Activated CD8-positive, alpha-beta T cell treated with anti-CD3 and anti-CD28 coated beads for 36 hours (primary cell): ENCODE measurements at regions not wholly inside any gene's neighbourhood (a gene's known extent, or its start where the extent isn't known, plus 50 kb on each side); places are given as distances from the start of the nearest gene placed in this dataset.

Source experiments
- ATAC-seq: fragments of 200-7000 bp; cut with Tn5 transposase; one replicate; pipeline ENCODE4 v1.10.0; 2021; ENCODE audit warnings: mild to moderate bottlenecking, moderate library complexity
- CTCF ChIA-PET: fragments of 350-600 bp; sonication (Branson Sonifier 250); formaldehyde crosslinking; loops from one replicate; lab custom pipeline; 2021; ENCODE audit warnings: antibody characterized with exemption; lab: Charles Lee
- POLR2A ChIA-PET: fragments of 350-600 bp; sonication (Branson Sonifier 250); formaldehyde crosslinking; loops from one replicate; lab custom pipeline; 2021; ENCODE audit warnings: antibody characterized with exemption; lab: Charles Lee
- DNase-seq: peaks from one replicate; pipeline ENCODE4 v3.0.0-alpha.2; 2020
- H3K27ac Mint-ChIP-seq: one replicate; pipeline ENCODE4 v1.8.0; 2021; ENCODE audit warnings: mild to moderate bottlenecking, mixed read lengths
- H3K27me3 Mint-ChIP-seq: one replicate; pipeline ENCODE4 v1.8.0; 2021; ENCODE audit warnings: mixed read lengths
- H3K36me3 Mint-ChIP-seq: one replicate; pipeline ENCODE4 v1.8.0; 2021; ENCODE audit warnings: low read depth, mixed read lengths
- H3K4me1 Mint-ChIP-seq: one replicate; pipeline ENCODE4 v1.8.0; 2021; ENCODE audit warnings: low read depth, mixed read lengths
- H3K4me3 Mint-ChIP-seq: one replicate; pipeline ENCODE4 v1.8.0; 2021; ENCODE audit warnings: mild to moderate bottlenecking, moderate library complexity, mixed read lengths
- H3K9me3 Mint-ChIP-seq: one replicate; pipeline ENCODE4 v1.8.0; 2021; ENCODE audit warnings: mixed read lengths
- CTCF ChIP-seq: fragments of 200-600 bp; IDR thresholded peaks from one replicate; pipeline ENCODE4 v1.8.0; 2022; ENCODE audit warnings: antibody characterized with exemption, mild to moderate bottlenecking
- intact Hi-C: fragments of 100-400 bp; cut with micrococcal nuclease; formaldehyde crosslinking; loops from one replicate; pipeline ENCODE4 v1.10.0; 2022

GRCh38 chr2:215672406-215672805 lies 236.5 kb upstream of the FN1 start:
- no peak for TF ChIP-seq CTCF
- H3K4me3 Mint-ChIP-seq: no peak overlapping the region
- H3K27ac Mint-ChIP-seq: no peak overlapping the region
- DNase-seq (no peak), ATAC-seq (no peak)
- intact Hi-C loops: no loop called here
- peaks cover 3% of the 10 kb centered on the region for H3K27me3 Mint-ChIP-seq
- ChIA-PET CTCF (no interaction called here), POLR2A (interaction anchor here (1.0 kb wide), 1 partner anchor 9 kb away, joined by 3 read pairs; no protein-coding TSS in a partner anchor)
- H3K36me3 Mint-ChIP-seq: no peaks in the 10 kb centered on the region
- H3K4me1 Mint-ChIP-seq: no peaks in the 10 kb centered on the region
- no peaks in the 10 kb centered on the region for H3K9me3 Mint-ChIP-seq

GRCh38 chr2:215671691-215672090 lies 235.8 kb upstream of the FN1 start:
- DNase-seq: no peak
- ChIA-PET CTCF (no interaction called here), POLR2A (no interaction called here)
- Mint-ChIP-seq H3K9me3 (no peaks in the 10 kb centered on the region), H3K4me3 (no peak overlapping the region), H3K4me1 (no peaks in the 10 kb centered on the region), H3K36me3 (no peaks in the 10 kb centered on the region), H3K27me3 (peaks cover 3% of the 10 kb centered on the region), H3K27ac (no peak overlapping the region)
- ATAC-seq: no peak
- TF ChIP-seq CTCF: no peak
- intact Hi-C loops: no loop called here

- TF ChIP-seq CTCF: no peak
- intact Hi-C loops: no loop called here
- Mint-ChIP-seq H3K27ac (no peak overlapping the region), H3K9me3 (no peaks in the 10 kb centered on the region), H3K36me3 (no peaks in the 10 kb centered on the region), H3K27me3 (peaks cover 3% of the 10 kb centered on the region), H3K4me3 (no peak overlapping the region), H3K4me1 (no peaks in the 10 kb centered on the region)
- ChIA-PET POLR2A (no interaction called here), CTCF (no interaction called here)
- DNase-seq: no peak
- no peak for ATAC-seq
These were observed 235.4 kb upstream of the FN1 start for GRCh38 chr2:215671244-215671643.

- ChIA-PET CTCF (no interaction called here), POLR2A (no interaction called here)
- Mint-ChIP-seq H3K36me3 (no peaks in the 10 kb centered on the region), H3K4me1 (no peaks in the 10 kb centered on the region), H3K9me3 (no peaks in the 10 kb centered on the region), H3K4me3 (no peak overlapping the region), H3K27me3 (peaks cover 3% of the 10 kb centered on the region), H3K27ac (no peak overlapping the region)
- intact Hi-C loops: no loop called here
- ATAC-seq: no peak
- no peak for DNase-seq
- TF ChIP-seq CTCF: no peak
These were observed 234.5 kb upstream of the FN1 start for GRCh38 chr2:215670396-215670795.

- Mint-ChIP-seq H3K9me3 (no peaks in the 10 kb centered on the region), H3K27ac (no peak overlapping the region), H3K36me3 (no peaks in the 10 kb centered on the region), H3K4me1 (peaks cover 5% of the 10 kb centered on the region), H3K27me3 (peaks cover 3% of the 10 kb centered on the region), H3K4me3 (no peak overlapping the region)
- ATAC-seq (no peak), DNase-seq (no peak)
- intact Hi-C loops: no loop called here
- ChIA-PET CTCF (no interaction called here), POLR2A (no interaction called here)
- no peak for TF ChIP-seq CTCF
These were observed 232.5 kb upstream of the FN1 start for GRCh38 chr2:215668378-215668775.
